NCI-H2171 treated with DMSO at 0.1 percent for 48 hours (cell line): ENCODE measurements at regions not wholly inside any gene's neighbourhood (a gene's known extent, or its start where the extent isn't known, plus 50 kb on each side); places are given as distances from the start of the nearest gene placed in this dataset.
"Not testable (repeated sequence)": the region's sequence is repeated elsewhere in the genome, so short reads cannot be mapped to it uniquely, and the experiment has no call there.

Experiments used
- DNase-seq: peaks from one replicate; lab custom pipeline; 2025; lab: John Stamatoyannopoulos, UW

DNA sequence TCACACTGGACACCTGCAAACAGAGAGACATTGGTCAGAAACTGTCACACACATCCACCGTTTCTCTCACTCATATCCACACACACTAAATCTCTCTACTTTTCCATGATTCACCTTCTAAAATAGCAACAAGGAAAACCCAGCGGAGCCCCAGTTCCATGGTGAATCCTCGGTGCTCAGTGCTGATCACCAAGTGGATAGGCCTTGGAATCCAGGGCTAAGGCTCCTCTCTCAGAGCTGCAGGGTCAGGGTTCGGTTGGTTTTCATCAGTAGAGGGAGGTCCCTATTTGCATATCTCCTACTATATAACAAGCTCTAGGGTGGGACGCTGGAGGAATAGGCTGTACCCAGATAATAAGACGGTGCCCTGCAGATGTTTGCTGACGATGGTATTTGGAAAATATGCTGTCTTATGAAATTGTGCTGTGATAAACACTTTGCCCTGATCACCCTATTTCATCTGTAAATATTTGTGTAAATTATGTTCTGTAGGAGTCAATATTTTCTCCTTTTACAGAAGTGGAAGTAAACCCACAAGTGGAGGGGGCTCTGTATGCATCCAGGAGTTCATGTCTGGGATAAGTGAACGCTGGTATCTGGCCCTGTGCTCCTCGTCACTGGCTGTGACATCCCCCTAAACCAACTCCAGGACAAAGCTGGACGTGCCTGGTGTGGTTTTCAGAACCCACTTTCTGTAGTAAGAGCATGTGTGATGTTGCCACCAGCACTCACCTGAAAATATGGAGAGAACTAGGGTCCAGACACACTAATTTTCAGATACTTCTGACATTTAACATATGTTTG lies 709.2 kb downstream of the TMEM121 start:
- DNase-seq, result no peak

DNA sequence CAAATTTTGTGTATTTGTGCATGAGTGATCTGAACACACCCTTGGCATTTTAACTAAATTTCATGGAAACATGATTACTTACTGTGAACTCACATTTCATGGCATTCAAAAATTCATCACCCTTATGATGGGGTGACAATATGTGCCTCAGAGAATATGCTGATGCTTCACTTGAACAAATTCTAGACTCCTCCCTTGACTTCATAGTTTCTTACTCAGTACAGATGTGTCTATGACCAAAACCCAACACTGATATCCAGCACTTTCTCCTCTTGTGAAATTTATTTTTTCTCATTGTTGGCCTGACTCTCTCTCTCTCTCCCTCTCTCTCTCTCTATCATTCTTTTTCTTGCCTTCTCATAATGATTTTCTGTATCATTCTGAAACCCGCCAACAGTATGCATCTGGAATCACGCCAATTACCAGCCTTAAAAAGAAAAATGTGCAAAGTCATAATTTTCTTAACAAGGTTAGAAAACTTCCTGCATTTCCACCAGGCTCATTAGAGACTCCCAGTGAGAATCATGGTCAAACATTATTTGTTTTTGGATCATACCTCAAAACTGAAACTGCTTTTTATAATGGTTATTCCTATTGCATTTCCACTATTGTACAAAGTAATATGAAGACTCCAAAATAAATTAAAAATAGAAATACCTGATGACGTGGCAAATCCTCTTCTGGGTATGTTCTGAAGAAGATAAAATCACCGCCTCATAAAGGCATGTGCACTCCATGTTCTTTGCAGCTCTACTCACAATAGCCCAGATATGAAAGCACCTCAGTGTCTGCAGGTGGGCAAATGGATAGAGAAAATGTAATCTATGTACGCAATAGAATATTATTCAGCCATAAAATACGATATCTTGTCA lies 722.2 kb downstream of the TMEM121 start:
- no peak for DNase-seq

DNA sequence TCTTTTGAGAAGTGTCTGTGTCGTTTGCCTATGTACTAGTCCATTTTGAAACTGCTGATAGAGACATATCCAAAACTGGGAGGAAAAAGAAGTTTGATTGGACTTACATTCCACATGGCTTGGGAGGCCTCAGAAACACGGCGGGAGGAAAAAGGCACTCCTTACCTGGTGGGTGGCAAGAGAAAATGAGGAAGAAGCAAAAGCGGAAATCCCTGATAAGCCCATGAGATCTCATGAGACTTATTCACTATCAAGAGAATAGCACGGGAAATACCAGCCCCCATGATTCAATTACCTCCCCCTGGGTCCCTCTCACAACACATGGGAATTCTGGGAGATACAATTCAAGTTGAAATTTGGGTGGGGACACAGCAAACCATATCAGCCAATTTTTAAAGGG lies 727.6 kb downstream of the TMEM121 start:
- DNase-seq, result not testable (repeated sequence)

DNA sequence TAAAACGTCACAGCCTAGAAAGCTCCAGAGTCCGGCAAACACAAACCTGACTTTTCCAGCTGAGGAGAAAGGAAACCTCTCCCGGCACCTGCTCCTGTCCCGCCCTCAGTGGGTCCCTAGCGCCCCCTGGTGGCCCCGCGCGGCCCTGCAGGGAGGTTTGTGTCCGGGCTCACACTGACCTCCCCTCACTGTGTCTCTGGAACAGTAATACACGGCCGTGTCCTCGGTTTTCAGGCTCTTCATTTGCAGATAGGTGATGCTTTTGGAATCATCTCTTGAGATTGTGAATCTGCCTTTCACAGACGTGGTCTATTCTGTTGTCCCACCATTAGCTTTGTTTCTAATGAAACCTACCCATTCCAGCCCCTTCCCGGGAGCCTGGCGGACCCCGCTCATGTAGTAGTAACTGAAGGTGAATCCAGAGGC lies 731.2 kb downstream of the TMEM121 start:
- DNase-seq, result not testable (repeated sequence)

DNA sequence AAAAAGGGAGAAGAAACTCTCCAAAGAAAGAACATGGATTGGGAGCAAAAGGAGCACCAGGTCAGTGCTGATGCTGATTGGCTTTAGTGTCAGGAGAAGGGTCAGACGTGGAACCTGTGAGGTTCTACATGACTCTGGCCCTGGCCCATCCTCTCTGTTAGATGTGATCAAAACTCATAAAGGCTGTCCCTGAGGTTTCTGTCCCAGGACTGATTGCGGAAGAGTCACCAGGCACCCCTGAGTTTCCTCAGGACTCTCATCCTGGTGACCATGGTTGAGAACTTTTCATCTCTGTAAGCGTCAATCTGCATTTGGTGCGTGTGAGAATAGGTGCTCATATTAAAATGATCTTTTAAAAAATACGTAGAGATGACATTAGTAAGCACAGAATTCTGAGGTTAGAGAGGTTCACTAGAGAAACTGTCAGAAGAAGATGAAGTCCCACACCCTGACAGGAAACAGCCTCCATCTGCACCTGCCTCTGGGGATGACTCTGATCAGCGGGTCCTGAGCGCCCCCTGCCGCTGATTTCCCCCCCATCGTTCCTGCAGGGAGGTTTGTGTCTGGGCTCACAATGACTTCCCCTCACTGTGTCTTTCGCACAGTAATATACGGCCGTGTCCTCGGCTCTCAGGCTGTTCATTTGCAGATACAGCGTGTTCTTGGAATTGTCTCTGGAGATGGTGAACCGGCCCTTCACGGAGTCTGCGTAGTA lies 741.8 kb downstream of the TMEM121 start:
- peak; percentile 4 for DNase-seq

DNA sequence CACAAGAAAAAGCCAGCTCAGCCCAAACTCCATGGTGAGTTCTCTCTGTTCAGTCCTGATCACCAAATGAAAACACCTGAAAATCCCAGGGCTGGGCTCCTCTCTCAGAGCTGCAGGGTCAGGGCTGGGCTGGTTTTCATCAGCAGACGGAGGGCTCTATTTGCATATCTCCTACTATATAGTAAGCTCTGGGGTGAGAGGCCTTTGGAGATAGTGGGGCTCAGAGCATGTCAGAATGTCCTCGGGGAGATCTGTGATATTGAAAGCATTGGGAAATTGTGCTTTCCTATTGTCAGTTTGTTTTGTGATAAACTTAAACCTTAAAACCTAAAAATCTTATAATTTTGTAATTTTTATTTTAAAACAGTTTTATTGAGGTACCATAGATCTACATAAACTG lies 742.6 kb downstream of the TMEM121 start:
- no peak for DNase-seq

DNA sequence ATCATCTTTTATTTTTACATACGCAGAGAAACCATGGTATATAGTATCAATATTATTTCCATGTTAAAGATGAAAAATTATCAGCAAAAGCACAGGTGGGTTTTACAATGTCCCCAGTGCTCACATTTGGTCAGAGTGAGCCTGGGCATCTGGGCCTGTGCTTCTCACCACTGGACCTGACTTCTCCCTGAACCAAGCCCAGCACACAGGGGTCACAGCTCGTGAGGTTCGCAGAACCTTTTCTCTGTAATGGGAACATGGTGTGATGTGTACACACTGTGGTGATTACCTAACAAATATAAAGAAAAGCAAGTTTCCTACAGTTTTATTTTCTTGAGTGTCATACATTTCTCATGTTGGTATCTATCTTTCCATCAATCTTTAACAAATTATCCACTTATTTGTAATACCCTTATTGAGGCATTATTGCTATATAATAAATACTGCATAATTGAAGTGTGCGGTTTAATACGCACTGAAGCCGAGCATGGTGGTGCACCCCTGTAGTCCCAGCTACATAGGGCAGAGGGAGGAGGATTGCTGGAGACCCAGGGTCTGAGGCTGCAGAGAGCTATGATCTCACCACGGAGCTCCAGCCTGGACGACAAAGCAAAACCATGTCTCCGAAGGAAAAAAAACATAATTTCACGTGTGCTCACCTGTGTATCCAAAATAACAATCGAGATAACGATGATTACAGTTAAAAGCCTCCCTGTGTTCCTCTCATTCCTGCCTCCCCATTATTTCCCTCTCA lies 743.2 kb downstream of the TMEM121 start:
- no peak for DNase-seq

DNA sequence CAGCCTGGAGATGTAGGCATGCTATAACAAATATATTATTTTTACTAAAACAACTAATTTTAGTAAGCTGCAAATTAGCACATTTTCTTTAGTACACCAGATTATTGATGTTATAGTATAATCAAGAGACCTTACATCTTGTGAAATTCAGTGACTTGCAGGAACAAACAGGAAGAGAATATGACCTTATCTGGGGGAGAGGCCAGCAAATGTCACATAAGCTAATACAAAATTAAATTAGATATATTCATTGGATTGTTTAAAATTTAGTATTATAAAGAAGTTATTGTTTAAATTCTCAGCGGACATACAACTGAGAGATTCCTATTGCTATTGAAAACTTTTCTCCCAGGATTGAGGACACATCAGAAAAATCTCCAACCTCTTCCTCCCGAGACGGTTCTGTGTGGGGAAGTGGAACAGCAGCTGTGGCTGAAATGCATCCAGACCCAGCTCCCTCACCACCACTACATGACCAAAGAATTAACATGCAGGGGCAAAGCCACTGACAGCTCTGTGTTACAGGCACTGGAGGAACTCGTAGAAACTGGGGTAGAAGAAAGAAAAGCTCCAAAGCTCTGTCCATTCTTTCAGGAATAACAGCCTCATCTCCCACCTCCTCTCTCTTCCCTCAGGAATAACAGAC lies 744.2 kb downstream of the TMEM121 start:
- not testable (repeated sequence) for DNase-seq

DNA sequence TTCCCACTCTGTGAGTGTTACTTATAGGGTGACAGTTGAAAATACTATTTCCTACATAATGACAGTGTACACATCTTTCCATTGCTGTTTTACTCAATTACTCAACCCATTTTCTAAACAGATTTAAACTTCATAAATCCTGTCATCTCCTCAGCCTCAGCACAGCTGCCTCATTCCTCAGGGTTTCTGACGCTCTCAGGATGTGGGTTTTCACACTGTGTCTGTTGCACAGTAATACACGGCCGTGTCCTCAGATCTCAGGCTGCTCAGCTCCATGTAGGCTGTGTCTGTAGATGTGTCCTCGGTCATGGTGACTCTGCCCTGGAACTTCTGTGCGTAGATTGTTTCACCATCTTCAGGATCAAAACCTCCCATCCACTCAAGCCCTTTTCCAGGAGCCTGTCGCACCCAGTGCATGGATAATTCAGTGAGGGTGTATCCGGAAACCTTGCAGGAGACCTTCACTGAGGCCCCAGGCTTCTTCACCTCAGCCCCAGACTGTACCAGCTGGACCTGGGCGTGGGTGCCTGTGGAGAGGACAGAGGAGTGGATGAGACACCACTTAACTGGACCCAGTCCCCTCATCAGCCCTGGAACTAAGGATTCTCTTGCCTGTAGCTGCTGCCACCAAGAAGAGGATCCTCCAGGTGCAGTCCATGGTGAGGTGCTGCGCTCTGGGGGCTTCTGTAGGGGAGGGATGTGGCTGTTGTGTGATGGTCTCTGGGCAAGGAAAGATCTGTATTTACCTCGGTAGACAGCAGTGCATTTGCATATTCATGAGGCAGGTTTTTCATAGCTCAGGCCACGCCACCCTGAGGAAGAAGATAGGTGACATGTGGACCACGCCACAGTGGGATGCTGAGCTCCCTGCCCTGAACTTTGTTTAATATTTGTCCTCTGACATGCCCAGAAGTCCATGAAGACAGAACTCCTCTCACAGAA lies 750.2 kb downstream of the TMEM121 start:
- no peak for DNase-seq

DNA sequence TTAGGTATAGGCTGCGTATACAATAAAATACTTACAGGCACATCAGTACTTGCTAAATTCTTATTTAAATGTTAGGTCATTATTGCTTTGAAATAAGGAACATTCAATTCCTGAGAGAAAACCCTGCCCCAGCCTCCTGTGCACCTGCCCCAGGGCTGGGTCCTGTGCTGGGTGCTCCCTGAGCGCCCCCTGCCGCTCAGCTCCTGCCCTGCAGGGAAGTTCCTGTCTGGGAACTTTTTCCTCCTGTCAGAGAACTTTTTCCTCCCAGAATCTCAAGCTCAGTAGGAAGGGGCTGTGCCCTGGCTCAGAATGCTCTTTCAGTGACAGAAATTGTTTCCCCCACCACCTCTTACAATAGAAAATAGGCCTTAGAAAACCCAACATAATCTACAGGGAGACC lies 751.1 kb downstream of the TMEM121 start:
- DNase-seq, result no peak

DNA sequence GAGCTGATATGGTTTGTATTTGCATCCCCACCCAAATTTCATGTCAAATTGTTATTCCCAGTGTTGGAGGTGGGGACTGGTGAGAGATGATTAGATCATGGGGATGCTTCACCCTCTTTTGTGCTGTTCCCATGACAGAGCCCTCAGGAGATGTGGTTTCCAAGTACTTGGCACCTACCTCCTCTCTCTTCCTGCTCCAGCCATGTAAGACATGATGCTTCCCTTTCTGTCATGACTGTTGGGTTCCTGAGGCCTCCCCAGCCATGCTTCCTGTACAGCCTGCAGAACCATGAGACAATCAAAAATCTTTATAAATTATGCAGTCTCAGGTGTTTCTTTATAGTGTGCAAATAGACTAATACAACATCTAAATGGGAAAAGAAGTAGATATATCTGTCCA lies 754.5 kb downstream of the TMEM121 start:
- no peak for DNase-seq

DNA sequence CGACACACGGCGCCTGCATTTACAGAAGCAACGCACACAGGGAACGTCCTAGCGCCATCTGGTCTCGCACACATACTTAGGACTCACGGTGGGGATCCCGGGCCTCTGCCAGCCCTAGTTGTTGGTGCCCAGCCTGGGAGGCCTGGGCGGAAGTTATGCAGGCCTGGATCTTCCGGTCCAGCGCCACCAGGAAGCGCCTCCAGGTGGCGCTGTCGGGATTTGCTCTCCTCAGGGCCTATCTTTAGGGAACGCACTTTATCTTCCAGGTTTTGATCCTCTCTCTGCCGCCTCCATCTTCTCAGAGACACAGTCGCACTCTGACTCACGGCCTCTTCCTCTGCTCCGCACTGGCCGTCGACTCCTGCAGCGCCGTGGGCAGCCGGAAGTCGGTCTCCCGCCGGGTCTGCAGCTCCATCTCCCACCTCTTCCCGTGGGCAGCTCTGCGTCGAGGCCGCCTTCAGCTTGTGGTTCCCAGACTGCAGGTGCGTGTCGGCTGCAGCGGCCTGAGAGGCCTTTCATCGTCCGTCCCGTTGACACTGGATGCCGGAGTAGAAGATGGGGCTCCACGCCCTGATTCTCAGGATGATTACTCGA lies 760.4 kb downstream of the TMEM121 start:
- DNase-seq, result no peak

DNA sequence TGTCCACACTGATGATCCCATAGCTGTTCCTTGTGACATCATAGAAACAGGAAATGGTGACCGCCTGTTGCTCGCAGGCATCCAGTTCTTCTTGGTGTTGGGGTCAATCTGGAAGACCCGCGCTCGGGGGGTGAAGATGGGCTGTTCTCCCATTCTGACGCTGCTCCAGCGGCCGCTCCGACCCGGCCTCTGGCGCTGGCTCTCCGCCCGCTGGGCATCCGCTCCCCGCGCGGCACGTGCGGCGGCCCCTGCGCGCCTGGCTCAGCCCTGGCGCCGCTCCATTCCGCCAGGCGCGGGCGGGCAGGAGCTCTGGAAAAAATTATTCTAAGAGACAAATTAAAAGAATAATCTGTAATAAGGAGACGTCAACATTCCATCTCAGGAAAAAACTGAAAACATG lies 761.1 kb downstream of the TMEM121 start:
- no peak for DNase-seq

DNA sequence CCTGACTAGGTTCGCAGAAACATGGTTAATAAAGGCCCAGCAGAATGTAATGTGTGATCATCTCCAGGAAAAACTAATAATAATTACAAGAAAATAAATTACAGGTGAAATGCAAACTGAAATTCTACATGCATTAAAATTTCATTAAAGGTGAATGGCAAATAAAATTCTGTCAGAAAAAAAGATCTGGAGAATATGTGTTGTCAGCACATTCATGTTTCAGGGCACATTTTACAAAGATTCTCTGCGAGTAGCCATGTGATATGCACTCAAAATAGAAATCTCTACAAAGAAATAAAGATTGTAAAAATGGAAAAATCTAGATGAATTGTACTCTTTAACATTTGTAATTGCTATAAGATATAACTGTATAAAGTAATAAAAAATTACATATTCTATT lies 765.2 kb downstream of the TMEM121 start:
- DNase-seq, result no peak

DNA sequence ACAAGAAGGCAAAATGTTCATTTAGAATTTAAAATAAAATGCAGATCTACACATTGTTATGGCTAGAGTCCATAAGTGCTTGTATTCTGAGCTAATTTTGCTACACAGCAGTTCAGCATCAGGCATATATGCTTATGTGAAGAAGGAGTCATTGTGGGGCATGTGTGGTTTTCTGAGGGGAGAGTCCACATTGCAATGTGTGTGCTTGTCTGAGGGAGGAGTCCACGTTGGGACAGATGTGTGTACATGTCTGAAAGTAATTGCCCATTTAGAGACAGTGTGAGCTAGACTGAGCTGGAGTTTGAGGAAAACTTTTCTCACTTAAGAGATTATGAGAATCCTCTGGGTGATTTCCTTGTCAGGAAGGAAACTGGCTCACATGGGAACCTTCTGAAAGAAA lies 767.9 kb downstream of the TMEM121 start:
- DNase-seq, result no peak

DNA sequence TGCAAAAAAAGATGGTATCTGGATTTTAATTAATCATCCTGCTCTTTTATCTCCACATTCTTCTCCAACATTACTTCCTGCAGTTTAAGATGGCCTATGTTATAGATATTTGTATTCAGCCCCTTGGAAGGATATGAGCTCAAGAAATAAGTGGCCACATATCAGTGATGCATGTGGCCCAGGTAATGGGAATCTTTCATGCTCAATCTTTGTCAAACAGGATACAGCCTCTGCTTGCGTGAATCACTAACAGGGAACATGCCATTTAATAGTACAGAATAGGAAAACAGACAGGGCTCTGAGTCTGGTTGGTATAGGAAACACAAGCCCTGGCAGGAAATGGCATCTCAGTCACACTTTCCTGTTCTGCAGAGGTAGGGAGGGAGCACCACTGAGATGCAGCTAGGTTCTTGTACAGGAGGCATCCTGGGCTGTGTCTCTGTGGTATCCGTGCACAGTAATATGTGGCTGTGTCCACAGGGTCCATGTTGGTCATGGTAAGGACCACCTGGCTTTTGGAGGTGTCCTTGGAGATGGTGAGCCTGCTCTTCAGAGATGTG lies 774.6 kb downstream of the TMEM121 start:
- not testable (repeated sequence) for DNase-seq

DNA sequence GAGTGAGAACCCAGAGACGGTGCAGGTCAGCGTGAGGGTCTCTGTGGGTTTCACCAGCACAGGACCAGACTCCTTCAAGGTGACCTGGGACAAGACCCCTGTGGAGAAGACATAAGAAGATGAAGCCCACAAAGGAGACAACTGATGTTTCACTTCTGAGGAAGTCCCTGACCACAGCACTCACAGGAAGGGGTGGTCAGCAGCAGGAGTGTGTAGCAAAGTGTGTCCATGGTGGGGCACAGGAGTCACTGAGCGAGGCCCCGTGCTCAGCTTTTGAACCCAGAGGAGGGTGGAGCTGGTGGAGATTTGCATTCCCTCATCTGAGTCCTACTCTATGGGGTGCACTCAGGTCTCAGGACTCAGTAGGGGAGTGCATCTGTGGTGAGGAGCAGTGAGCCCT lies 775.2 kb downstream of the TMEM121 start:
- not testable (repeated sequence) for DNase-seq

DNA sequence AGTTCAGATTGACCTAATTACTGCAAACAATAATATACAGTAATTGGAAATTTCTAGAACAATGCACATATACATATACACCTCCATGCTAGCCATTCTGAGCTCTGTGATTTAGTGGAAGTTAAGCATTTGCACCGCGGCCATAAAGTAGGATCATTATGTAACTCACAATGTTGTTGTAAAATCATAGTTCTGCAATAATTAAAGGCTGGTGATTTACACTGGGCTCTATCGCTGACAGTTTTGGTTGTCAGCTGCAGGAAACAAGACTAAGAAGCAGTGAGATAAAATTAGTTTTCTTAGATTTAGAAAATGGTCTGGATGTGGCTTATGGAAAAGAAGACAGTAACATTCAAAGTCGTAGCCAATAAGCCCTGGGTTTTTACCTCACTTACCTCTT lies 776.3 kb downstream of the TMEM121 start:
- no peak for DNase-seq

DNA sequence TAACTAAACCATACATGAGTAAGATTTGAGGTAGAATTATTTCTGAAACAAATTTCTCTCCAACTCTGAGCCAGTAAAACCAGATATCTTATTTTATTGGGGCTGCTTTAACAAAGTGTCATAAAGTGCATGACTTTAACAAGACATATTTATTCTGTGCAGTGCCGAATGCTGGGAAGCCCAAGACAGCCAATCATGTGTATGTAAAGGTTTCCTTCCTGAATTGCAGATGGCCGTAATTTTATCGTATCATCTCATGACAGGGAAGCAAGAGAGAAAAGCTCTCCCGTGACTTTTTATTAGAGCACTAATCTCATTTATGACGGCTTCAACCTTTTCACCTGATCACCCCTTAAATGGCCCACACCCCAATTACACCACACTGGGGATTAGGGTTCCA lies 777.9 kb downstream of the TMEM121 start:
- no peak for DNase-seq
